ENCODE measurements at regions not wholly inside any gene's neighbourhood (a gene's known extent, or its start where the extent isn't known, plus 50 kb on each side); places are given as distances from the start of the nearest gene placed in this dataset.

GRCh38 chr15:72858205-72858604, 74.6 kb upstream of the ADPGK start:
- no peak for TF ChIP-seq POLR2A (IDR thresholded peaks at IDR 0.05; ENCODE audit: extremely low read depth, insufficient read length)
- TF ChIP-seq, protein P1, sequence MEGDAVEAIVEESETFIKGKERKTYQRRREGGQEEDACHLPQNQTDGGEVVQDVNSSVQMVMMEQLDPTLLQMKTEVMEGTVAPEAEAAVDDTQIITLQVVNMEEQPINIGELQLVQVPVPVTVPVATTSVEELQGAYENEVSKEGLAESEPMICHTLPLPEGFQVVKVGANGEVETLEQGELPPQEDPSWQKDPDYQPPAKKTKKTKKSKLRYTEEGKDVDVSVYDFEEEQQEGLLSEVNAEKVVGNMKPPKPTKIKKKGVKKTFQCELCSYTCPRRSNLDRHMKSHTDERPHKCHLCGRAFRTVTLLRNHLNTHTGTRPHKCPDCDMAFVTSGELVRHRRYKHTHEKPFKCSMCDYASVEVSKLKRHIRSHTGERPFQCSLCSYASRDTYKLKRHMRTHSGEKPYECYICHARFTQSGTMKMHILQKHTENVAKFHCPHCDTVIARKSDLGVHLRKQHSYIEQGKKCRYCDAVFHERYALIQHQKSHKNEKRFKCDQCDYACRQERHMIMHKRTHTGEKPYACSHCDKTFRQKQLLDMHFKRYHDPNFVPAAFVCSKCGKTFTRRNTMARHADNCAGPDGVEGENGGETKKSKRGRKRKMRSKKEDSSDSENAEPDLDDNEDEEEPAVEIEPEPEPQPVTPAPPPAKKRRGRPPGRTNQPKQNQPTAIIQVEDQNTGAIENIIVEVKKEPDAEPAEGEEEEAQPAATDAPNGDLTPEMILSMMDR (IDR thresholded peaks at IDR 0.05; ENCODE audit: low read depth, low read length) = no peak
- no peak for TF ChIP-seq MAX (IDR thresholded peaks at IDR 0.05; ENCODE audit: low read depth, low read length)
